HEK293T (cell line): ENCODE measurements at regions not wholly inside any gene's neighbourhood (a gene's known extent, or its start where the extent isn't known, plus 50 kb on each side); places are given as distances from the start of the nearest gene placed in this dataset.

ENCODE experiments used
- BHLHE40 ChIP-seq: fragments of 450-650 bp; IDR thresholded peaks from 2 replicates; pipeline ENCODE4 v1.6.1; 2016; ENCODE audit warnings: mild to moderate bottlenecking, moderate library complexity, borderline replicate concordance
- CTBP1 ChIP-seq: fragments of 450-650 bp; IDR thresholded peaks from 2 replicates; pipeline ENCODE4 v1.6.1; 2016; ENCODE audit warnings: borderline replicate concordance
- FOXA1 ChIP-seq: fragments of 450-650 bp; IDR thresholded peaks from 2 replicates; pipeline ENCODE4 v1.6.1; 2016; ENCODE audit warnings: mild to moderate bottlenecking
- FOXK2 ChIP-seq: fragments of 450-650 bp; IDR thresholded peaks from 2 replicates; pipeline ENCODE4 v1.6.1; 2016; ENCODE audit warnings: mild to moderate bottlenecking
- FOXM1 ChIP-seq: fragments of 450-650 bp; IDR thresholded peaks from 2 replicates; pipeline ENCODE4 v1.6.1; 2017; ENCODE audit warnings: mild to moderate bottlenecking, borderline replicate concordance
- HDGF ChIP-seq: fragments of 450-650 bp; IDR thresholded peaks from 2 replicates; pipeline ENCODE4 v1.6.1; 2017; ENCODE audit warnings: antibody characterized with exemption, borderline replicate concordance
- L3MBTL2 ChIP-seq: fragments of 450-650 bp; conservative IDR thresholded peaks from 2 replicates; pipeline ENCODE4 v1.6.1; 2016; ENCODE audit warnings: mild to moderate bottlenecking
- LEF1 ChIP-seq: fragments of 450-650 bp; IDR thresholded peaks from 2 replicates; pipeline ENCODE4 v1.6.1; 2017; ENCODE audit warnings: mild to moderate bottlenecking, borderline replicate concordance
- SP1 ChIP-seq: fragments of 450-650 bp; IDR thresholded peaks from 2 replicates; pipeline ENCODE4 v1.6.1; 2017
- SUZ12 ChIP-seq: fragments of 450-650 bp; IDR thresholded peaks from 2 replicates; pipeline ENCODE4 v1.6.1; 2016; ENCODE audit warnings: mild to moderate bottlenecking
- ZNF384 ChIP-seq: fragments of 450-650 bp; IDR thresholded peaks from 2 replicates; pipeline ENCODE4 v1.6.1; 2016

- TF ChIP-seq CTBP1 (no peak), BHLHE40 (no peak), LEF1 (no peak), ZNF384 (no peak), SP1 (no peak), FOXK2 (no peak), L3MBTL2 (no peak), FOXA1 (no peak), FOXM1 (no peak), SUZ12 (no peak), HDGF (no peak)
Measured at GRCh38 chr13:85655040-85655439, 144.2 kb downstream of the SLITRK6 start.
